ENCODE measurements at regions not wholly inside any gene's neighbourhood (a gene's known extent, or its start where the extent isn't known, plus 50 kb on each side); places are given as distances from the start of the nearest gene placed in this dataset.

- Histone ChIP-seq H3F3A (ENCODE audit: insufficient read depth, low read length) (no peaks in the 10 kb centered on the region), H3K9me2 (ENCODE audit: low read depth, low read length) (no peaks in the 10 kb centered on the region), H3K4me3 (ENCODE audit: low read depth, low read length, poor library complexity, severe bottlenecking) (no peak overlapping the region), H3K27ac (ENCODE audit: low read depth, low read length, poor library complexity, severe bottlenecking) (no peak overlapping the region), H3K4me2 (ENCODE audit: low read length) (no peak overlapping the region), H3K4me1 (ENCODE audit: insufficient read depth, low read length, severe bottlenecking) (no peaks in the 10 kb centered on the region), H3K27me3 (ENCODE audit: insufficient read depth, low read length) (no peaks in the 10 kb centered on the region), H3K79me2 (ENCODE audit: insufficient read depth, low read length) (no peaks in the 10 kb centered on the region), H3K36me3 (ENCODE audit: insufficient read depth, low read length) (no peaks in the 10 kb centered on the region), H3K9ac (ENCODE audit: low read length) (no peak overlapping the region), H3K9me3 (ENCODE audit: low read length) (no peaks in the 10 kb centered on the region), H2AFZ (ENCODE audit: low read length) (no peak overlapping the region), H4K20me1 (ENCODE audit: insufficient read depth, low read length) (no peaks in the 10 kb centered on the region)
- TF ChIP-seq EZH2 (IDR thresholded peaks at IDR 0.05; ENCODE audit: borderline replicate concordance, low read length) (no peak), CTCF (IDR thresholded peaks at IDR 0.05; ENCODE audit: low read length) (no peak)
These were observed 150.8 kb upstream of the NRP1 start for GRCh38 chr10:33485276-33485675.

GRCh38 chr10:33484787-33485186, 150.3 kb upstream of the NRP1 start:
- TF ChIP-seq EZH2 (IDR thresholded peaks at IDR 0.05; ENCODE audit: borderline replicate concordance, low read length) (no peak), CTCF (IDR thresholded peaks at IDR 0.05; ENCODE audit: low read length) (no peak)
- no peak overlapping the region for H3K9ac ChIP-seq (ENCODE audit: low read length)
- no peaks in the 10 kb centered on the region for H3K79me2 ChIP-seq (ENCODE audit: insufficient read depth, low read length)

GRCh38 chr10:33483816-33484190, 149.3 kb upstream of the NRP1 start:
- no peak overlapping the region for H3K9ac ChIP-seq (ENCODE audit: low read length)
- H3K36me3 ChIP-seq (ENCODE audit: insufficient read depth, low read length), result no peaks in the 10 kb centered on the region
- H3K4me2 ChIP-seq (ENCODE audit: low read length), result no peak overlapping the region

More at GRCh38 chr10:33484787-33485186, 150.3 kb upstream of the NRP1 start:
- no peaks in the 10 kb centered on the region for H3K9me3 ChIP-seq (ENCODE audit: low read length)
- no peaks in the 10 kb centered on the region for H3K9me2 ChIP-seq (ENCODE audit: low read depth, low read length)
- no peaks in the 10 kb centered on the region for H4K20me1 ChIP-seq (ENCODE audit: insufficient read depth, low read length)
- H3F3A ChIP-seq (ENCODE audit: insufficient read depth, low read length), result no peaks in the 10 kb centered on the region
- no peaks in the 10 kb centered on the region for H3K4me1 ChIP-seq (ENCODE audit: insufficient read depth, low read length, severe bottlenecking)
- no peak overlapping the region for H2AFZ ChIP-seq (ENCODE audit: low read length)
- H3K4me3 ChIP-seq (ENCODE audit: low read depth, low read length, poor library complexity, severe bottlenecking), result no peak overlapping the region
- H3K4me2 ChIP-seq (ENCODE audit: low read length), result no peak overlapping the region
- H3K36me3 ChIP-seq (ENCODE audit: insufficient read depth, low read length), result no peaks in the 10 kb centered on the region
- no peak overlapping the region for H3K27ac ChIP-seq (ENCODE audit: low read depth, low read length, poor library complexity, severe bottlenecking)
- no peaks in the 10 kb centered on the region for H3K27me3 ChIP-seq (ENCODE audit: insufficient read depth, low read length)

More at GRCh38 chr10:33483816-33484190, 149.3 kb upstream of the NRP1 start:
- no peak overlapping the region for H2AFZ ChIP-seq (ENCODE audit: low read length)
- H3K9me3 ChIP-seq (ENCODE audit: low read length), result no peaks in the 10 kb centered on the region
- no peak overlapping the region for H3K27ac ChIP-seq (ENCODE audit: low read depth, low read length, poor library complexity, severe bottlenecking)
- H3K4me1 ChIP-seq (ENCODE audit: insufficient read depth, low read length, severe bottlenecking), result no peaks in the 10 kb centered on the region
- no peak overlapping the region for H3K4me3 ChIP-seq (ENCODE audit: low read depth, low read length, poor library complexity, severe bottlenecking)
- TF ChIP-seq EZH2 (IDR thresholded peaks at IDR 0.05; ENCODE audit: borderline replicate concordance, low read length), result no peak
- TF ChIP-seq CTCF (IDR thresholded peaks at IDR 0.05; ENCODE audit: low read length), result no peak
- no peaks in the 10 kb centered on the region for H3F3A ChIP-seq (ENCODE audit: insufficient read depth, low read length)
- no peaks in the 10 kb centered on the region for H3K79me2 ChIP-seq (ENCODE audit: insufficient read depth, low read length)
- no peaks in the 10 kb centered on the region for H3K27me3 ChIP-seq (ENCODE audit: insufficient read depth, low read length)
- H3K9me2 ChIP-seq (ENCODE audit: low read depth, low read length), result no peaks in the 10 kb centered on the region
- no peaks in the 10 kb centered on the region for H4K20me1 ChIP-seq (ENCODE audit: insufficient read depth, low read length)

All from OCI-LY1 (cell line).